H1 (cell line): ENCODE measurements at regions not wholly inside any gene's neighbourhood (a gene's known extent, or its start where the extent isn't known, plus 50 kb on each side); places are given as distances from the start of the nearest gene placed in this dataset.

Experiments used
- CTCF ChIA-PET: fragments of 300-600 bp; sonication (Branson Sonifier 250); formaldehyde crosslinking; loops from one replicate; lab custom pipeline; 2021; ENCODE audit not compliant: partially characterized antibody; lab: Charles Lee
- POLR2A ChIA-PET: fragments of 300-600 bp; sonication (Branson Sonifier 250); formaldehyde crosslinking; loops from one replicate; lab custom pipeline; 2021; ENCODE audit warnings: inconsistent platforms; ENCODE audit not compliant: partially characterized antibody; lab: Charles Lee
- DNase-seq, 2 experiments: peaks; one replicate each; pipeline versions ENCODE4 v3.0.0 to v3.0.0-alpha.2; 2010 to 2022; ENCODE audit warnings: low spot score in 2 of 2, low read depth in 1 of 2, mixed read lengths in 1 of 2
- FAIRE-seq: peaks from 2 replicates; lab custom pipeline; 2011; peaks lifted over from hg19 to GRCh38; lab: Jason Lieb, UNC
- H2AFZ ChIP-seq: 2 replicates; pipeline ENCODE4 v1.8.1; 2012; ENCODE audit warnings: low read length, inconsistent platforms
- H2AK5ac ChIP-seq: 2 replicates; pipeline ENCODE4 v1.6.1; 2013; ENCODE audit warnings: low read depth, low read length
- H2BK120ac ChIP-seq: replicated peaks from 2 replicates; pipeline ENCODE3; 2013; ENCODE audit warnings: low read depth, low read length, inconsistent platforms
- H2BK12ac ChIP-seq: 2 replicates; pipeline ENCODE4 v1.6.1; 2013; ENCODE audit warnings: low read depth, low read length
- H2BK15ac ChIP-seq: 2 replicates; pipeline ENCODE4 v1.6.1; 2013; ENCODE audit warnings: low read length
- H2BK20ac ChIP-seq: 2 replicates; pipeline ENCODE4 v1.6.1; 2013; ENCODE audit warnings: low read length
- H2BK5ac ChIP-seq: 2 replicates; pipeline ENCODE4 v1.6.1; 2013; ENCODE audit warnings: low read depth, low read length
- H3K14ac ChIP-seq: 2 replicates; pipeline ENCODE4 v1.6.1; 2013; ENCODE audit warnings: inconsistent platforms; ENCODE audit not compliant: insufficient read length
- H3K18ac ChIP-seq: 2 replicates; pipeline ENCODE4 v1.6.1; 2013; ENCODE audit warnings: low read length; ENCODE audit errors: extremely low read depth
- H3K23ac ChIP-seq: 2 replicates; pipeline ENCODE4 v1.6.1; 2013; ENCODE audit warnings: inconsistent platforms; ENCODE audit not compliant: insufficient read length
- H3K23me2 ChIP-seq: 2 replicates; pipeline ENCODE4 v1.6.1; 2013; ENCODE audit warnings: low read depth, low read length
- H3K27ac ChIP-seq: 2 replicates; pipeline ENCODE4 v1.6.1; 2011; ENCODE audit warnings: low read depth, low read length, inconsistent platforms
- H3K27me3 ChIP-seq, 4 experiments: replicated peaks in 1 of 4; 1 replicate in 1 of 4; 2 replicates in 3 of 4; pipeline versions ENCODE4 v1.6.1 to v1.8.1; 2011 to 2013; ENCODE audit warnings: low read length in 3 of 4, mild to moderate bottlenecking in 3 of 4, inconsistent platforms in 2 of 4, mixed read lengths in 2 of 4, moderate library complexity in 1 of 4; ENCODE audit not compliant: control insufficient read depth in 3 of 4, insufficient read depth in 3 of 4; ENCODE audit errors: extremely low read depth in 1 of 4
- H3K36me3 ChIP-seq, 4 experiments: 2 replicates each; pipeline versions ENCODE4 v1.6.1 to v1.8.1; 2011 to 2013; ENCODE audit warnings: mild to moderate bottlenecking in 4 of 4, low read length in 3 of 4, moderate library complexity in 2 of 4, control low read depth in 1 of 4, inconsistent platforms in 1 of 4; ENCODE audit not compliant: insufficient read depth in 4 of 4, control insufficient read depth in 2 of 4
- H3K4ac ChIP-seq: replicated peaks from 2 replicates; pipeline ENCODE3; 2013; ENCODE audit warnings: low read length, low read depth, mixed read lengths, inconsistent platforms; ENCODE audit not compliant: insufficient read length
- H3K4me1 ChIP-seq, 4 experiments: replicated peaks in 1 of 4; 1 replicate in 1 of 4; 2 replicates in 3 of 4; pipeline versions ENCODE4 v1.6.1 to v1.8.1; 2011 to 2013; ENCODE audit warnings: low read length in 3 of 4, inconsistent platforms in 2 of 4, mixed read lengths in 1 of 4; ENCODE audit not compliant: insufficient read depth in 4 of 4, control insufficient read depth in 3 of 4
- H3K4me2 ChIP-seq, 2 experiments: 2 replicates each; pipeline versions ENCODE4 v1.6.1 to v1.8.1; 2011 to 2013; ENCODE audit warnings: low read depth in 2 of 2, low read length in 2 of 2, control low read depth in 1 of 2, inconsistent platforms in 1 of 2, mild to moderate bottlenecking in 1 of 2; ENCODE audit not compliant: insufficient read depth in 1 of 2
- H3K4me3 ChIP-seq, 4 experiments: fragments of 200-600, 300-600 bp in 1 of 4; sonication (generic), shearing (Covaris generic), sonication (Bioruptor Twin) in 1 of 4; 2 replicates each; pipeline versions ENCODE4 v1.5.1 to v1.8.1; 2011 to 2016; ENCODE audit warnings: low read length in 4 of 4, low read depth in 3 of 4, control low read depth in 2 of 4, inconsistent platforms in 2 of 4, mild to moderate bottlenecking in 2 of 4, mixed read lengths in 1 of 4, moderate library complexity in 1 of 4; ENCODE audit not compliant: insufficient read depth in 2 of 4; ENCODE audit errors: extremely low read depth in 1 of 4
- H3K56ac ChIP-seq: replicated peaks from 2 replicates; pipeline ENCODE3; 2013; ENCODE audit warnings: low read depth, mild to moderate bottlenecking, mixed read lengths, low read length, inconsistent platforms; ENCODE audit not compliant: insufficient read length
- H3K79me1 ChIP-seq: 2 replicates; pipeline ENCODE4 v1.6.1; 2013; ENCODE audit warnings: low read depth, low read length, control low read depth
- H3K79me2 ChIP-seq, 2 experiments: 2 replicates each; pipeline versions ENCODE4 v1.6.1 to v1.8.1; 2012 to 2013; ENCODE audit warnings: low read length in 2 of 2, mild to moderate bottlenecking in 2 of 2, inconsistent platforms in 1 of 2; ENCODE audit not compliant: insufficient read depth in 2 of 2, control insufficient read depth in 1 of 2
- H3K9ac ChIP-seq, 4 experiments: replicated peaks in 1 of 4; 1 replicate in 1 of 4; 2 replicates in 3 of 4; pipeline versions ENCODE4 v1.6.1 to v1.8.1; 2011 to 2013; ENCODE audit warnings: low read depth in 3 of 4, low read length in 3 of 4, control low read depth in 2 of 4, mild to moderate bottlenecking in 2 of 4, moderate library complexity in 2 of 4, inconsistent platforms in 1 of 4; ENCODE audit errors: extremely low read depth in 1 of 4
- H3K9me3 ChIP-seq, 2 experiments: 2 replicates each; pipeline versions ENCODE4 v1.6.1 to v1.8.1; 2012 to 2013; ENCODE audit warnings: mild to moderate bottlenecking in 2 of 2, moderate library complexity in 2 of 2, control low read depth in 1 of 2, inconsistent platforms in 1 of 2, low read depth in 1 of 2, low read length in 1 of 2, mixed read lengths in 1 of 2; ENCODE audit not compliant: insufficient read depth in 2 of 2
- H4K20me1 ChIP-seq, 2 experiments: replicated peaks in 1 of 2; 2 replicates each; pipeline versions ENCODE3 to v1.8.1; 2011 to 2013; ENCODE audit warnings: inconsistent platforms in 2 of 2, low read length in 2 of 2, mild to moderate bottlenecking in 1 of 2; ENCODE audit not compliant: insufficient read depth in 2 of 2, control insufficient read depth in 1 of 2
- H4K5ac ChIP-seq: 2 replicates; pipeline ENCODE4 v1.6.1; 2013; ENCODE audit warnings: low read length, low read depth, mixed read lengths, inconsistent platforms; ENCODE audit not compliant: insufficient read length
- H4K8ac ChIP-seq: 2 replicates; pipeline ENCODE4 v1.8.0; 2013; ENCODE audit warnings: mild to moderate bottlenecking, moderate library complexity, low read length, inconsistent platforms; ENCODE audit not compliant: insufficient read depth; ENCODE audit errors: extremely low read depth
- H4K91ac ChIP-seq: replicated peaks from 2 replicates; pipeline ENCODE3; 2013; ENCODE audit warnings: low read length, mixed read lengths, inconsistent platforms; ENCODE audit not compliant: insufficient read length
- SUZ12 ChIP-seq: fragments of 200-600 bp; sonication (generic); IDR thresholded peaks from 2 replicates; pipeline ENCODE4 v1.6.1; 2012; ENCODE audit warnings: mild to moderate bottlenecking, inconsistent platforms, low read length, moderate library complexity, mixed read lengths
- TAF1 ChIP-seq: IDR thresholded peaks from 2 replicates; pipeline ENCODE4 v1.6.1; 2011; ENCODE audit warnings: mild to moderate bottlenecking, low read depth, low read length
- WGBS, 2 experiments: shearing (Covaris generic) in 1 of 2; methylation state at CpG; one replicate each; pipeline versions ENCODE4 v1.1.6 to v1.1.7; 2013 to 2015; ENCODE audit warnings: low lambda C conversion rate in 2 of 2, mixed read lengths in 2 of 2, inconsistent platforms in 1 of 2, low coverage in 1 of 2, missing lambda C conversion rate in 1 of 2; ENCODE audit not compliant: insufficient replicate concordance in 2 of 2, insufficient coverage in 1 of 2, insufficient read length in 1 of 2; ENCODE audit errors: extremely low coverage in 1 of 2, missing lambda C conversion rate in 1 of 2; 5-methylcytosine and 5-hydroxymethylcytosine counted together

DNA sequence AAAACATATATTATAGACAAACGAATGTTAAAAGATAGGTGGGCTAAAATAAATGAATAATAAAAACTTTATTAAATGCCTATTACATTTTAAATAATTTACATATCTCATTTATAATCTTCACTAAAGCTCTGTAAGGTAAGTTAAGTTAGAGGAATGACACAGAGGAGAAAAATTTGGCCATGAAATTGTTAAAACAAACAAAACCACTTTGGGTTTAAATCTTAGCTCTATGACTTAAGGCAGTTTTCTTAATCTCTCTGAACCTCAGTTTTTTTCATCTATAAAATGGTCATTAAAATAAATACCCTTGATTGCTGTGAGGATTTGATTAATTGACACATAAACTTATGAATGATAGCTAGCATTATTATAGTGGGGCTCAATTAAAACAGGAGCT lies 404.8 kb upstream of the ATP11B start:
- no peak for DNase-seq
- ChIA-PET POLR2A (no interaction called here), CTCF (interaction anchor here (0.6 to 1.4 kb wide), 4 partner anchors 9 to 102 kb away, joined by 3 to 6 read pairs (median 5); no protein-coding TSS in a partner anchor)
- Histone ChIP-seq H3K79me2 (no peaks in the 10 kb centered on the region), H3K4ac (no peak overlapping the region), H3K4me3 (no peak overlapping the region), H3K27ac (no peak overlapping the region), H2BK5ac (no peak overlapping the region), H3K9me3 (peaks cover 0 to 4% of the 10 kb centered on the region in 2 experiments; a peak in 1 of 4 replicates), H3K18ac (no peak overlapping the region), H4K8ac (no peak overlapping the region), H3K14ac (no peak overlapping the region), H4K20me1 (no peaks in the 10 kb centered on the region), H2BK20ac (no peak overlapping the region), H2AK5ac (no peak overlapping the region), H3K4me1 (peaks cover 0 to 3% (median under 1%) of the 10 kb centered on the region in 4 experiments; a peak in 2 of 7 replicates), H3K56ac (no peak overlapping the region), H2BK120ac (no peak overlapping the region), H3K27me3 (peaks cover 0 to 8% (median 5%) of the 10 kb centered on the region in 4 experiments; a peak in 4 of 7 replicates), H2BK12ac (no peak overlapping the region), H3K23me2 (no peaks in the 10 kb centered on the region), H3K9ac (no peak overlapping the region), H3K4me2 (no peak overlapping the region), H3K36me3 (no peaks in the 10 kb centered on the region)
- WGBS, 2 experiments, result 81% methylated on average over 1 of the region's 1 CpG; no CpG with 5 or more reads in 1 of the 2 experiments
- no peak for FAIRE-seq
- TF ChIP-seq SUZ12, result no peak
- TF ChIP-seq TAF1, result no peak
- TF ChIP-seq, all 59 proteins: peak for 0
- Histone ChIP-seq H3K23ac (no peak overlapping the region), H3K79me1 (no peaks in the 10 kb centered on the region), H4K5ac (no peak overlapping the region), H4K91ac (no peak overlapping the region), H2AFZ (no peak overlapping the region), H2BK15ac (no peak overlapping the region)
